UCSD-AML1 (cell line): ENCODE measurements at regions not wholly inside any gene's neighbourhood (a gene's known extent, or its start where the extent isn't known, plus 50 kb on each side); places are given as distances from the start of the nearest gene placed in this dataset.

Source experiments
- DNase-seq: peaks from one replicate; lab custom pipeline; 2025; ENCODE audit not compliant: unreplicated experiment; lab: John Stamatoyannopoulos, UW

GRCh38 chr18:53660306-53660705 is 564.2 kb downstream of the MBD2 start:
- no peak for DNase-seq

- DNase-seq: no peak
These were observed 567.2 kb downstream of the MBD2 start for GRCh38 chr18:53657257-53657656.

- no peak for DNase-seq
These were observed 574.8 kb downstream of the MBD2 start for GRCh38 chr18:53649621-53650020.

- DNase-seq: no peak
These were observed 579.5 kb downstream of the MBD2 start for GRCh38 chr18:53644799-53645471.

GRCh38 chr18:53639687-53640086 is 584.8 kb downstream of the MBD2 start:
- no peak for DNase-seq

- no peak for DNase-seq
These were observed 595.1 kb downstream of the MBD2 start for GRCh38 chr18:53629337-53629736.

GRCh38 chr18:53625997-53626599 is 598.4 kb downstream of the MBD2 start:
- DNase-seq: no peak

GRCh38 chr18:53610957-53611356 is 613.5 kb downstream of the MBD2 start:
- no peak for DNase-seq

- DNase-seq: no peak
These were observed 617.7 kb downstream of the MBD2 start for GRCh38 chr18:53606792-53607191.

- DNase-seq: no peak
These were observed 619.3 kb downstream of the MBD2 start for GRCh38 chr18:53605198-53605597.

GRCh38 chr18:53603276-53603675 is 621.2 kb downstream of the MBD2 start:
- no peak for DNase-seq

GRCh38 chr18:53601344-53601743 is 623.1 kb downstream of the MBD2 start:
- DNase-seq: no peak

- no peak for DNase-seq
These were observed 637.5 kb downstream of the MBD2 start for GRCh38 chr18:53586923-53587322.
